ENCODE measurements at regions not wholly inside any gene's neighbourhood (a gene's known extent, or its start where the extent isn't known, plus 50 kb on each side); places are given as distances from the start of the nearest gene placed in this dataset.
A peak's percentile ranks its signal among the peaks of the same experiment; 100 is the strongest.
"Not testable (repeated sequence)": the region's sequence is repeated elsewhere in the genome, so short reads cannot be mapped to it uniquely, and the experiment has no call there.

DNA sequence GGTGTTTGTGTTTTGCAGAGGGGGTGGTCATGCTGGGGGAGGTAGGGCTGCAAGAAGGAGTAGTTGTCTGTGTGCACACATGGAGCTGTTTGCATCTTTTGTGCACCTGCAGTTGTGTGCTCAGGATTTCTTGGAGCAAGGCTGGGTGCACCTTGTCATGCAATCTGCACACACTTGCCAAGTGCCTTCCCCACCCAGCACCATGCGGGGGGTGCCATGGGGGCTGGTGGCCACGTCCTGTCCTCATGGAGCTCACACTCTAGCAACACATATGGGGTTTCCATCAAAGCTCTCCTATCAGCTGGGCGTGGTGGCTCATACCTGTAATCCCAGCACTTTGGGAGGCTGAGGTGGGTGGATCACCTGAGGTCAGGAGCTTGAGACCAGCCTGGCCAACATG, 111.6 kb downstream of the CRLF3 start:
- DNase-seq (ENCODE audit: low spot score): not testable (repeated sequence)

DNA sequence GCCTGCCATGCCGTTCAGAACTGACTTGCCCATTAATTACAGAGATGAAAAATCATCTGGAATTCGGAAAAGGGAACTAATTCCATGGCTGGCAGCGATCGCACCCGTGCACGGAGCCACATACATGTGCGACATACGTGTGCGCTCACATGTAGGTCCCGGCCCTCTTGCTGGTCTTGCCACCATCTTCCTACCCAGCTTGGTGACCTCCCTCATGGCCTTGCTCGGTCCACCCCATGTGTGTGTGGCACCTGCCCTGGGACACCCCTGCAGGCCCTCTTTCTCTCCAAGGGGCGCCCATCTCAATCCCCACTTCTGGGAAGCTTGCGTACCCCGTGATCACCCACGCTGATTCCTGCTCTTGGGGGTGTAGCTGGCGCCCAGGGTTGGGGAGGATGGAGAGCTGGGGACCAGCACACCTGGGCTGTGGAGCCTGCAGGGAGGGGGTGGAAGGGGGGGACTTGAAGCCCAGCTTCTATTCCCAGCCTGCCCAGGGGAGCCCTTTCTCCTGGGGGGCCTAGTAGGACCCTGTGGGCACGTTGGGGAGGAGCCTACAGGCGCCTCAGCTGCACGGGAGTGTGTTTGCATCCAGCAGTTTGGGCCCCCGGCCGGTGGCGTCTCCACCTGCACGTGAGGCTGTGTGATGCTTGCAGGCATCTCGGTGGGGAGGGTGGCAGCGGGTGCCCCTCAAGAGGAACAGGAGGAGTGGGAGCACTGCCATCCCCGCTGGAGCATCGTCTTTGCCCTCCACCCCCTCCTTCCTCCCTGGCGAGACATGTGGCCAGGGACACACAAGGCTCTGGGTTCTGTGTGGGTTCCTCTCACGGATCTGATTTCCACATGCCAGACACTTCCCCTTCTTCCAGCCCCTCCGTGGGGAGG, 112.6 kb downstream of the CRLF3 start:
- DNase-seq (ENCODE audit: low spot score): not testable (repeated sequence)

DNA sequence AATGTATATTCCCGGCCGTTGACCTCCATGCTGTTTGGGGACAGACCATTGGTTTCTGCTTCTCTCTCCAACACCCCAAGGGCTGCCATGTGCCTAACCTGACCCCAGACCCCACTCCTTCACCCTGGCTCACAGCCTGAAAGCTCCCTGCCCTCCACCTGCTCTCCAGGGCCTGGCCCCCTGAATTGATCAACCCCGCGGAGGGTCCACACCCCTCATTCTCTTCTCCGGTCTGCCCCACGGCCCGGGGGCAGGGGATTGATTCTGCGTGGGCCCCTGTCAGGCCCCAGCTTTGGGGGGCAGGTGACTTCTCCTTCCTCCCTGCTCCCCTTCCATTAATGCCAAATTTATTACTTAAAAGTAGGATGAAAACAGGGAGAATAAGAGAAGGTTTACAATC, 113.3 kb downstream of the CRLF3 start:
- DNase-seq (ENCODE audit: low spot score): not testable (repeated sequence)

DNA sequence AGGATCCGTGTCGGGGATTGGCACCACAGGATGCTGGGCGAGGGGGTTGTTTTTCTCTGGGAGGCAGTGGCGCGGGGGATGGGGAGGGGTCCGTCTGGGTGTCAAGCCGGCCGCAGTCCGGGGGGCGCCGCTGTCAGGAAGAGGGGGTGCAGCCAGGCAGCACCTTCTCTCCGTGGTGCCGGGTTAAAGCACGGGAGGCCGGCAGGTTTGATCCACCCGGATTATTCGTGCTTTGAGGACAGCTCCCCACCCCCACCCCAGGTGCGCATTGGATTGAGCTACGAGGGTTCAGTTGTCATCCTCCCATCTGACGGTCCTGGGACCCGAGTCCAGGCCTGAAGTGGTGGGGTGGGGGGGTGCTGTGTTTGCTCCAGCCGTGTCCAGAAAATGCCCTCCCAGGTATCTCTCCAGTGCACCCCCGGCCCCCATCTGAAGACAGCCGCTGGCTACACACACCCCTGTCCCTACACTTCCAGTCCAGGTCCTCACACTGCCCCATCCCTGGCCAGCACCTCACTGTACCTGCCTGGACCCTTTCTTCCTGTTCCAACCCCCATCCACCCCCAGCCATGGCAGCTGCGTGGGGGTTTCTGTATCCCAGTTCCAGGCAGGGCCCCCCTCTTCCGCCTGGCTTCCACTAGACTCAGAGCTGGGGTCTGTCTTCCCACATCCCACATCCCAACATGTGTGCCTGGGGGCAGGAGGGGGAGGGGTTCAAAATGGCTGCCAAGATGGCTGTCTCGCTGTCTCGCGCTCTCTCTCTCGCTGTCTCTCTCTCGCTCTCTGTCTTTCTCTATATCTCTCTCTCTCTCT, 114.0 kb downstream of the CRLF3 start:
- not testable (repeated sequence) for DNase-seq (ENCODE audit: low spot score)

DNA sequence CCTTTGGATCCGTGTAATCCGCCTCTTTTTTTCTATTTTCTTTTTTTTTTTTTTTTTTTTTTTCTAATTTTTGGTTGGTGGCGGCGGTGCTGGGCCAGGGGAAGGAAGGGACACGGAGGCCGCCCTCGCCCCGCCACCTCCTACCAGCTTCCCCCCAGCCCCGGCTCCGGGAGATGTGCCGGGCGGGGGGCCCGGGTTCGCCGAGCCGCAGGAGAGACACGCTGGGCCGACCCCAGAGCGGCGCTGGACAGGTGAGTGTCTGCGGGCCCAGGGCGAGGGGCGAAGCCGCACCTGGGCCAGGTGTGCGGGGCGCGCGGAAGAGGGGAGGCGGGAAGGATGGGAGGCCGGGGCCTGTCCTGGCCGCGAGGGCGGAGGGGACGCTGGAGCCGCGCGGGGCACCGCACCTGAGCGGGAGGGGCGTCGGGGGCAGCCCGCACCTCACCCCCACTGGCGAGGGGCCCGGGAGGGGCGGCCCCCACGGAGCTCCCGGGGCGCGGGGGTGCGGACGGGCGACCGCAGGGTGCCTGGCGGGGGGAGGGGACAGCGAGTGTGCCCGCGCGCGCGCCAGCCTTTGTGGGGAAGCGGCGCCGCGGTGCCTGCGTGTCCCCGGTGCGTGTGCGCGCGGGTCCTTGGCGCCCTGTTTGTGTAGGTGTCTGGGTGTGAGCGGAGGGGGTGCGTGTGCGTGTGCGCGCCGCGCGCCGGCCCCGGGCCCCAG, 114.8 kb downstream of the CRLF3 start:
- not testable (repeated sequence) for DNase-seq (ENCODE audit: low spot score)

DNA sequence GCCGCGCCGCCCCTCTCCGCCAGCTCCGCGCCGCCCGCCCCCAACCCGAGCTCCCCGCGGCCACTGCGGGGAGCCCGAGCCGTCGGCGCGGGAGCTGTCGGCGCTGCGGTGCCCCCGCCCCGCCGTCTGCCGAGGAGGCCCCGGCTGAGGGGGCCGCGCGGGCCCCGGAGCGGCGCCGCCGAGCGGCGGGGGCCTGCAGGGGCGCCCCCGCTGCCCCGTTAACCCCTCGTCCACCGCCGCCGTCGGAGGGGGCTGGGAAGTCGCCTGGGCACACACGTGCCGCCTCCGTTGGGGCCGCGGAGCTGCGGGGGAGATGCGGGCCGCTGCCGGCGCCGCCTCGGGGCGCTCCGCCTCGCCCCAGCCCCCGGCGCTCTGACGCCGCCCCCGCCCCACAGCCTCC, 115.4 kb downstream of the CRLF3 start:
- DNase-seq (ENCODE audit: low spot score): not testable (repeated sequence)

DNA sequence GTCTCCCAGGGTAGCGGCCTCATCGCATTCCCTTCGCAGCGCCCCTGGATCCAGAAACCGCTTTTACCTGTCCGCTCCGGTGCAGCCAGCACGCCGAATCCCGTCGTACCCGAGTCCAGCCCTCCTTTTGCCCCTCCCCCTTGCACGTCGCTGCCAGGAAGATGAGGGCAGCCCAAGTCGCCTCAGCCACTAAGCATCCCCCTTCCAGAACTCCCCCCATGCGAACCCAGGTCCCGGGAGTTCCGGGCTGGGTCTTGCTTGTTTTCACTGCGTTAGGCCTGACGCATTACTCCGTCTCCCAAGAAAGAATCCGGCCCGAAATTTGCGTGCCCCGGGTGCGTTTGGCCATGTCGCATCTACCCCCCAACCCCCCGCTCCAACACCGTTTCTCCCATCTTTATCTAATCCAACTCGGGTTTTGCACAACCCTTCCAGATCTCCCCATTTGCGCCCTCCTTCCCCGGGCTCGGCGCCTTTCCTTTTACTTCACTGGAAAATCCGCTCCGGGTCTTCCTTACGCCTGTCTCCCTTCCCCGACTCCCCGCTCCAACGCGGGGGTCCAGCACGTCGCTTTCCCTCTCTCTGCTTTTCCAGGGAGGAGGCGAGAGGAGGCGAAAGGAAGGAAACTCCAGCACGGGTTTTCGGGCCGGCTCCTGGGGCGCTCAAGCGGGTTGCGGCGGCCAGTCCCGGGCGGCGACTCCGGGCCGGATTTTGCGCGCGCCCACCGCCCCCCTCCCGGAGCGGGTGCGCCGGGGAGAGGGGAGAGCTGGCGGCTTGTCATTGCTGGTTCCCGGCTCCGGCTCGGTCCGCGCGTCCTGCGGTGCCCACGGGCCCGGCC, 116.0 kb downstream of the CRLF3 start:
- peak; percentile 81 for DNase-seq (ENCODE audit: low spot score)

DNA sequence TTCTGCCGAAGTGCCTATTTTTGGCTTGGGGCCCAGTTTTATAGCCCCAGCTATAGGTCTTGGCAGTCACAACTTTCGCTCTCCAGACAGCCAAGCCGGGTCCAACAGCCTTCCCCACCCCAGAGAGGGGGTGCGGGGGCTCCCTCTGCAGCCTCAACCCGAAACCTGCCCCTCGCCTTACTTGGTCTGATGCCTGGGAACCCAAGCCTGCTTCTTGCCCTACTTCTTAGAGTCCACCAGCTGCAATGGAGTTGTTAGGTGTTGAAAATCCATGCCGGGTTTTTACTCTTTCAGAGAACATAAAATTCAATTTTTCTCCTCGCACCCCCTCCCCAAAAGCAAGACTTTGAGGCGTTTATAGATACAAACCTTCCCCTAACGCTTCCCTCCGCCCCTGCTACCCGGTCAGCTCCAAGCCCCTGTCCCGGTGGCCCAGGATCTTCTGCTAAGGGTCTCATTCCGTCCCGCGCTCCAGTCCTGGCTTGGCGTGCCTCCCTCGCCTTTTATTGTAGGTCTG, 116.7 kb downstream of the CRLF3 start:
- not testable (repeated sequence) for DNase-seq (ENCODE audit: low spot score)

DNA sequence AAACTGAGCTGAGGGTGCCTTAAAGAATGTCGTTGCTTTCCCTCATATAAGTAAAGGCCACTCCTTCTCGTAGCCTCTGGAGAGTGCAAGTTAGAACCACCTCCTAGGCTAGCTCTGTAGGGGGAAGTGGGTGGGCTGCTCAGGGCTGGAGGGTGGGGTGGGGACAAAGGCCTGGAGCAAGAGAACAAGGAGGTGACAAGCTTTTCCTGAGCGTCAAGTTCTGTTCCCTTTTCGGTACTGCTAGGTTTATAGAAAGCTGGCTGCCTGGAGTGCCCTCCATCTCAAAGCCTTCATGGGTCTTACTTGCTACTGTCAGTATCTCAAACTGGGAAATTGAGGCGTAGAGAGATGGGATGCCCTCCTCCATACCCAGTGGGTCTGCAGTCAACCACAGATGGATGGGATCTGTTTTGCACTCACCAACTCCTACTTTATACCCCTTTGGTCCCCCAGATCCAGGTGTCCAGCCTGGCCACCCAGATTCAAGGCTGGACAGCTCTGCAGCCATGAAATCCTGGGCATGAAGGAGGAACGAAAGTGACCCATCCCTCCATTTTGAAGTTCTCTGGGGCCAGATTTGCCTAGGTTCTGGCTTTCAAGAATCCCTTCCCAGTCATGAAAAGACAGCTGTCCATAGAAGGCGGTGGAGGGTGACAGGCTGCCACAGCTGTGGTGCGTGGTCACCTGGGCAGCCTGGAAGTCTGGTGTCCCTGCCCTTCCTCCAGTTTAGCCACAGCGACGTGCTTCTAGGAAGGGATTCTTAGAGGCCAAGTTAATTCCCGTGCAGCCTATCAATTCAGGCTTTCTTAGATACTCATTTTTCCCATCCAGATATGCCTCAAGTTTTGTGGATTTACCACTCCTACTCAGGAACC, 117.8 kb downstream of the CRLF3 start:
- DNase-seq (ENCODE audit: low spot score): not testable (repeated sequence)

DNA sequence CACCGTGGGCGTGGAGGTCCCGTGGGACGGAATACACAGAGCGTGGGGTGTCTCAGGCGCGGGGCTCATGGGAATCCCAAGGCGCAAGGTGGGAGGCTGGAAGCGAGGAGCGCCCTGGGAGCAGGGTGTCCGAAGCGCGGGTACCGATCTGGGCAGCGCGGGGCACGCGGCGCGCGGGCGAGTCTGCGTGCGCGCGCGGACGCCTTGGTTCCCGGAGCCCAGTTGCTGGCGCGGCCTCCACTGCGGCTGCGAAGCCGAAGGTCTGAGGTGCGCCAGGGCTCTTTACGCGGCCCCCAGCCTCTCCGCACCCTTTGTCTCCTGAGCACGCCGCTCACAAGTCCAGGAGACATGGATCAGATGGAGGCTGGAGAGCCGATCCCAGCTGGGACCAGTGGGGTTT, 118.5 kb downstream of the CRLF3 start:
- DNase-seq (ENCODE audit: low spot score): not testable (repeated sequence)

DNA sequence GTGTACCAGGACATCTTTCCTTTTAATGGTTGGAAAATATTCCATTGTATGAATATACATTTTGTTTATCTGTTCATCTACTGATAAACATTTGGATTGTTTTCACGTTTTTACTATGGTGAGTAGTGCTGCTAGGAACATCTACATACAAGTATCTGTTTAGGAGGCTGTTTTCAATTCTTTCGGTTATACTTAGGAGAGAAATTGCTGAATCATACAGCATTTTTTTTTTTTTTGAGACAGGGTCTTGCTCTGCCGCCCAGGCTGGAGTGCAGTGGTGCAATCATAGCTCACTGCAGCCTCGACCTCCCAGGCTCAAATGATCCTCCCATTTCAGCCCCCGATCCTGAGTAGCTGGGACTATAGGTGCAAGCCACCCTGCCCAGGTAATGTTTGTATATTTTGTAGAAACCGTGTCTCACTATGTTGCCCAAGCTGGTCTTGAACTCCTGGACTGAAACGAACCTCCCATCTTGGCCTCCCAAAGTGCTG, 122.9 kb downstream of the CRLF3 start:
- DNase-seq (ENCODE audit: low spot score): no peak

DNA sequence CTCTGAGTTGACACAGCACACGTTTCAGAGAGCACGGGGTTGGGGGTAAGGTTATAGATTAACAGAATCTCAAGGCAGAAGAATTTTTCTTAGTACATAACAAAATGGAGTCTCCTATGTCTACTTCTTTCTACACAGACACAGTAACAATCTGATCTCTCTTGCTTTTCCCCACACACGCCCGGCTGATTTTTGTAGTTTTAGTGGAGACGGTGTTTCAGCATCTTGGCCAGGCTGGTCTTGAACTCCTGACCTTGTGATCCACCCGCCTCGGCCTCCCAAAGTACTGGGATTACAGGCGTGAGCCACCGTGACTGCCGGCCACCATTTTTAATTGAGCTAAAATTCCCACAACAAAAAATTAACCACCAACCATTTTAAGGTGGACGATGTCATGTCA, 123.7 kb downstream of the CRLF3 start:
- DNase-seq (ENCODE audit: low spot score): not testable (repeated sequence)

DNA sequence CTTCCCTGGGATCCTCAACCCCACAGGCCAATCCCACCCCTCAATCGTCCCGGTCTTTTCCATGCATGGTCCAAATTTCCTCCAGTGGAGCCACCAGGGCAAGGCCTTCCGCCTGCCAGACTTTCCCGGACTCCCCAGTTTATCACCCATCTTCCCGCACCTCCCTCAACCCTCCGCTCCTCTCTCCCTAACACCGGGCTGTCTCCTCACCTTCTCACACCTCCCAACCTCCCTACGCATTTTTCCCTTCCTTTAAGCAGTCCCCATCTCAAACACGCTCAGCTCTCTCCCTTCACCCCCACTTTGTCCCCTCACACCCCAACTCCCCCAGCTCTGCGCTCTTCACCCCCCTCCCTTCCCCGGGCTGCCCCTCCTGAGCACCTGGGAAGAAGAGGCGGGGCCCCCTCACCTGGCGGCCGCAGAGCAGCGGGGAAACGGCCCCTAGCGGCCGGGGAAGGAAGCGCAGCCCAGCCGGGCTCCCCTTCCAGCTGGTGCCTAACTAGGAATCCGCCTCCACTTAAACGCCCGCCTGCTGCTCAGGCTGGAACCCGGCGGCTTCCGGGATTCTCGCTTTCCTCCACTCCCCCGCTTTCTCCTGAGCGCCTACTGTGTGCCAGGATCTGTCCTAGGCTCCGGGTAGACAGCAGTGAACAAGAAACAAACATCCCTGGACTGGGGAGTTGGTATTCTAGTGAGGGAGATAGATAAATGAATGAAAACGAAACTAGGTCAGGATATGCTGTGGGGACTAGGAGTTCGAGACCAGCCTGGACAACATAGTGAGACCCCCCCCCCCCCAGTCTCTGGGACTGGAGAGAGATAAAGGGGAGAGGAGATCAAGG, 126.7 kb downstream of the CRLF3 start:
- DNase-seq (ENCODE audit: low spot score): peak; percentile 88

DNA sequence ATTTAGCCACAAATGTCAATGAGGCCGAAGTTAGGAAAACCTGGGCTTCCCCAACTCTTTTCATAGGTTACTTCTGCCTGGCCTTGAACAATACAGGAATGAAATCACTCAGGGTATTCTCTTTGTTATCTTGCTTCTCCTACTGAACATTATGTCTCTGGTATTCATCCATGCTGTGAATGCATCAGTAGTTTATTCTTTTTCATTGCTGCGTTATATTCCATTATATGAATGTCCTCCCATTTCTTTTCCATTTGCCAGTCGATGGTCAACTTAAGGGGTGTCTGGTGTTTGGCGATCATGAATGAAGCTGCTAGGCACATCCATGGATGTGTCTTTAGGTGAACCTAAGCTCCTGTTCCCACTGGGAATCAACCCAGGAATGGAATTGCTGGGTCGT, 128.3 kb downstream of the CRLF3 start:
- DNase-seq (ENCODE audit: low spot score): no peak

DNA sequence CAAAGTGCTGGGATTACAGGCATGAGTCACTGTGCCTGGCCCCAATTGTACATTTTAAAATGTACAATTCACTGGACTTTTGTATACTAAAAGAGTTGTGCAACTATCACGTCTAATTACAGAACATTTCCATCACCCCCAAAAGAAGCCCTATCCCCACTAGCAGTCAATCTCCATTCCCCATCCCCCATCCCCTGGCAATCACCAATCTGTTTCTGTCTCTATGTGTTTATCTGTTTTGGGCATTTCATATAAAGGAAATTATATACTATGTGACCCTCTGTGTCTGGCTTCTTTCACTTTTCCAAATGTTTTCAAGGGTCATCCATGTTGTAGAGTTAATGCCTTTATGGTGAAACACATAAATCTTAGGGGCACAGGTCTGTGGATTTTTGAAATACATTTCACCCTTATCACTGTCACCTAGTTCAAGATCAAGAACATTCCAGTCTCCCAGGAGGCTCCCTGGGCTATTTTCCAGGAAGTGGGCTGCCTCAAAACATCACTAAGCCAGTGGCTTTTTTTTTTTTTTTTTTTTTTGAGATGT, 129.2 kb downstream of the CRLF3 start:
- DNase-seq (ENCODE audit: low spot score): not testable (repeated sequence)

DNA sequence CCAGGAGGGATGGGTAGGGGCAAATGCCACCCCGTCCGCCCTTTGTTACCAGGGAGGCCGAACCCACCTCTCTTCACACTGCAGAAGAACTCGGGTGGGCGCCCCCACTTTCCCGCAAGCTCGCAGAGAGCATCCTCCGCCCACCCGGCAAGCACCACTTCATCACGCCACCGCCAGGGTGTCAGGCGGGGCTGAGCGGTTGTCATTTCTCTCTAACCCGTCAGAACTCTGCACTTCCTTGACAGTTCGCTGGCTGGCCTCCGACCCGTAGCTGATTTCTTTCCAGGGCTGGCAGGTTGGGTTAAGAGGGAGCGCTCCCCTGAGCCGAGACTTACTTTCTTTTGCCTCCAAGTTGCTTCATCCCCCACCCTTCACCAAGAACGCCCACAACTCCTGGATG, 130.7 kb downstream of the CRLF3 start:
- DNase-seq (ENCODE audit: low spot score): peak; percentile 29

DNA sequence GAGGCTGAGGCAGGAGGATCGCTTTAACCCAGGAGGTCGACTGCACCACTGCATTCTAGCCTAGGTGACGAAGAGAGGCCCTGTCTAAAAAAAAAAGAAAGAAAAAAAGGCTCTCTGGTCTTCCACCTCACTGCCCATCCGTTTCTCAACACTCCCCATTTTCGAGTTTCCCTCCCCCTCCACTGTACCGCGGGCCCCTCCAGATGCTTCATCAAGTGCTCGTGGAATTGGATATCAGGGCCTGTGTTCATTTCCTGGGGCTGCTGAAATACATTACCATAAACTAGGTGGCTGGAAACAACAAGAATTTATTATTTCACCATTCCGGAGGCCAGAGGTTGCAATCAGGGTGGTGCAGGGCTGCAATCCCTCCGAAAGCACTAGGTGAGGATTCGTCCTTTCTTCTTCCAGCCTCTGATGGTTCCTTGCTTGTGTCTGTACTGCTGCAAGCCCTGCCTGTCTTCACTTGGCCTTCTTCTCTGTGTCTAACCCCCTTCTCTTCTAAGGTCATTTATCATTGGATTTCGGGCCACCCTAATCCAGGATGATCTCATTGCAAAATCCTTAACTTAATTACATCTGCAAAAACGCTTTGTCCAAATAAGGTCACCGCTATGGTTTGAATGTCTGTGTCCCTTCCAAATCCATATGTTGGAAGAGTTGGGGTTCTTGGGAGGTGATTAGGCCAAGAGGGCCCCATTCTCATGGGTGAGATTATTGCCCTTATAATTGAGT, 135.1 kb downstream of the CRLF3 start:
- DNase-seq (ENCODE audit: low spot score): not testable (repeated sequence)
